ENCODE measurements at regions not wholly inside any gene's neighbourhood (a gene's known extent, or its start where the extent isn't known, plus 50 kb on each side); places are given as distances from the start of the nearest gene placed in this dataset.

DNA sequence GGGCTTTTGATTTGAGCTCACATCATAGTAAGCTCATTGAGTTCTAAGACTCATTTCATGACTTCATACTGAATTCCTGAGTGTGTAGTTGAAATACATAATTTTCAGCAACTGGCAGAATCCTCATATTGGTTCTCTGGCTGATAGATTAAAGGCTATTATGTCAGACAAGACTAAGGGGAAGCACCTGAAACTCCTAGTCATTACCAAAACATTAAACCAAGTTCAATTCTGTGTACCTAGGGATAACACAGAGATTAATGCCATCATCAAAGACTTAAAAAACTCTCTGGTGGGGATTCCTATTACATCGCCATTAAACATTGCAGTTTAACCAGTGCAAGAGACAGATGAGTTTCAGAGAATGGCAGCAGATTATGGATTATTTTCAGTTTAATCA, 339.1 kb downstream of the PTPRC start:
- H3K9me3 ChIP-seq: no peaks in the 10 kb centered on the region
- H3K27me3 ChIP-seq: no peaks in the 10 kb centered on the region
- no peaks in the 10 kb centered on the region for H3K36me3 ChIP-seq
- DNase-seq: no peak
- no peak overlapping the region for H3K27ac ChIP-seq
- ATAC-seq (ENCODE audit: low FRiP score in 2 of 2): no peak
- TF ChIP-seq EP300 (IDR thresholded peaks at IDR 0.05) (no peak), POLR2A (IDR thresholded peaks at IDR 0.05) (no peak), POLR2AphosphoS5 (IDR thresholded peaks at IDR 0.05) (no peak)
- TF ChIP-seq, protein P1, sequence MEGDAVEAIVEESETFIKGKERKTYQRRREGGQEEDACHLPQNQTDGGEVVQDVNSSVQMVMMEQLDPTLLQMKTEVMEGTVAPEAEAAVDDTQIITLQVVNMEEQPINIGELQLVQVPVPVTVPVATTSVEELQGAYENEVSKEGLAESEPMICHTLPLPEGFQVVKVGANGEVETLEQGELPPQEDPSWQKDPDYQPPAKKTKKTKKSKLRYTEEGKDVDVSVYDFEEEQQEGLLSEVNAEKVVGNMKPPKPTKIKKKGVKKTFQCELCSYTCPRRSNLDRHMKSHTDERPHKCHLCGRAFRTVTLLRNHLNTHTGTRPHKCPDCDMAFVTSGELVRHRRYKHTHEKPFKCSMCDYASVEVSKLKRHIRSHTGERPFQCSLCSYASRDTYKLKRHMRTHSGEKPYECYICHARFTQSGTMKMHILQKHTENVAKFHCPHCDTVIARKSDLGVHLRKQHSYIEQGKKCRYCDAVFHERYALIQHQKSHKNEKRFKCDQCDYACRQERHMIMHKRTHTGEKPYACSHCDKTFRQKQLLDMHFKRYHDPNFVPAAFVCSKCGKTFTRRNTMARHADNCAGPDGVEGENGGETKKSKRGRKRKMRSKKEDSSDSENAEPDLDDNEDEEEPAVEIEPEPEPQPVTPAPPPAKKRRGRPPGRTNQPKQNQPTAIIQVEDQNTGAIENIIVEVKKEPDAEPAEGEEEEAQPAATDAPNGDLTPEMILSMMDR (IDR thresholded peaks at IDR 0.05): no peak
- no peaks in the 10 kb centered on the region for H3K4me1 ChIP-seq
- 91 to 95% methylated on average over 1 of the region's 1 CpG for WGBS, 2 donors
- H3K4me3 ChIP-seq: no peak overlapping the region

DNA sequence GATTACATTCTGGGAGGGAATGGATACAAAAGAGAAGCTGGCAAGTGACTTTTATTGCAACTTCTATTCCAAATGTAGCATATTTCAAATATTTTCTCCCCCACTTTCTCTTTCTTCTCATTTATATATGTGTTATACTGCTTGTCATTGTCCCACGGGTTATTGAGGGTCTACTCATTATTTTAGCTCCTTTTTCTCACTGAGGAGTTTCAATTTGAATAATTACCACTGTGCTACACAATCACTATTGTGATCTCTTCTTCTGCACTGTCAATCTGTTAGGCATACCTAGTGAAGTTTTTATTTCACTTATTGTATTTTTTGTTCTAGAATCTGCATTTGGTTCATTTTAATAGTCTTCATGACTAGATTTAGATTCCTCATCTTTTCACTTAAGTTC, 339.7 kb downstream of the PTPRC start:
- Histone ChIP-seq H3K27ac (no peak overlapping the region), H3K4me1 (no peaks in the 10 kb centered on the region), H3K4me3 (no peak overlapping the region), H3K9me3 (no peaks in the 10 kb centered on the region), H3K27me3 (no peaks in the 10 kb centered on the region), H3K36me3 (no peaks in the 10 kb centered on the region)
- no peak for DNase-seq
- no peak for ATAC-seq (ENCODE audit: low FRiP score in 2 of 2)
- 74 to 89% methylated on average over 1 of the region's 1 CpG for WGBS, 2 donors
- no peak for TF ChIP-seq POLR2AphosphoS5 (IDR thresholded peaks at IDR 0.05)
- TF ChIP-seq POLR2A (IDR thresholded peaks at IDR 0.05): no peak

DNA sequence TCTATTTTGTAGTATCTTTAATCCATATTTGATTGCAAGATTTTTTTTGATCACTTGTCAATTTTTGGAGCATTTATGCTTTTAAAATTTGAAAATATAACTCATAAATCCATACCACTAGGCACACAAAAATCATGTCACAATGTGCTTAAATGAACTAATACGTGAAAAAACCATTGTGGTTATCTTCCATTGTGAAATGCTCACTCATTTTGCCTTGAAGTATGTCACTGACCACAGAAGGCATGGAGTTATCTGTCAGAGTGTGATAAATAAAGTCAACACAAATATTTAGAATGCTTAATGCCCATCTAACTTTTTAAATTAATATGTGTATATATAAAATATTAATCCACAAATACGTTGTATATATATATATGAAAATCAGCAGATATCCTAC, 347.2 kb downstream of the PTPRC start:
- WGBS, 2 donors: 81 to 82% methylated on average over 2 of the region's 2 CpGs

GRCh38 chr1:198986442-198986841, 347.6 kb downstream of the PTPRC start:
- H3K9me3 ChIP-seq: no peaks in the 10 kb centered on the region
- no peaks in the 10 kb centered on the region for H3K36me3 ChIP-seq
- no peaks in the 10 kb centered on the region for H3K27me3 ChIP-seq
- DNase-seq (no peak), ATAC-seq (ENCODE audit: low FRiP score in 2 of 2) (no peak)
- H3K27ac ChIP-seq: no peak overlapping the region
- WGBS, 2 donors: 70 to 80% methylated on average over 1 of the region's 1 CpG
- H3K4me3 ChIP-seq: no peak overlapping the region
- TF ChIP-seq POLR2A (IDR thresholded peaks at IDR 0.05): no peak
- H3K4me1 ChIP-seq: no peaks in the 10 kb centered on the region

More for the DNA sequence above, 347.2 kb downstream of the PTPRC start:
- Histone ChIP-seq H3K27me3 (no peaks in the 10 kb centered on the region), H3K36me3 (no peaks in the 10 kb centered on the region), H3K4me1 (no peaks in the 10 kb centered on the region), H3K4me3 (no peak overlapping the region), H3K9me3 (no peaks in the 10 kb centered on the region), H3K27ac (no peak overlapping the region)
- TF ChIP-seq EP300 (IDR thresholded peaks at IDR 0.05) (no peak), POLR2A (IDR thresholded peaks at IDR 0.05) (no peak), POLR2AphosphoS5 (IDR thresholded peaks at IDR 0.05) (no peak)
- TF ChIP-seq, protein P1 (IDR thresholded peaks at IDR 0.05): no peak
- DNase-seq (no peak), ATAC-seq (ENCODE audit: low FRiP score in 2 of 2) (no peak)

- H3K4me3 ChIP-seq: no peak overlapping the region
- TF ChIP-seq POLR2A (IDR thresholded peaks at IDR 0.05) (no peak), POLR2AphosphoS5 (IDR thresholded peaks at IDR 0.05) (no peak), EP300 (IDR thresholded peaks at IDR 0.05) (no peak)
- TF ChIP-seq, protein P1 (IDR thresholded peaks at IDR 0.05): no peak
- H3K27me3 ChIP-seq: no peaks in the 10 kb centered on the region
- H3K27ac ChIP-seq: no peak overlapping the region
- H3K9me3 ChIP-seq: no peaks in the 10 kb centered on the region
- H3K4me1 ChIP-seq: no peaks in the 10 kb centered on the region
- ATAC-seq (ENCODE audit: low FRiP score in 2 of 2): no peak
- no peaks in the 10 kb centered on the region for H3K36me3 ChIP-seq
- DNase-seq: no peak
Measured at GRCh38 chr1:199002661-199003060, 363.8 kb downstream of the PTPRC start.

- no peak overlapping the region for H3K27ac ChIP-seq
- 74 to 85% methylated on average over 2 of the region's 2 CpGs for WGBS, 2 donors
- peaks cover 0 to 6% (median 0%) of the 10 kb centered on the region in 4 donors for H3K4me1 ChIP-seq
- no peaks in the 10 kb centered on the region for H3K9me3 ChIP-seq
- H3K27me3 ChIP-seq: no peaks in the 10 kb centered on the region
- TF ChIP-seq POLR2A (IDR thresholded peaks at IDR 0.05) (no peak), EP300 (IDR thresholded peaks at IDR 0.05) (no peak), POLR2AphosphoS5 (IDR thresholded peaks at IDR 0.05) (no peak)
- TF ChIP-seq, protein P1 (IDR thresholded peaks at IDR 0.05): no peak
- H3K36me3 ChIP-seq: no peaks in the 10 kb centered on the region
- no peak overlapping the region for H3K4me3 ChIP-seq
- DNase-seq: peak in 1 of 2 donors; percentile 42
- peak in 1 of 2 donors; percentile 55 for ATAC-seq (ENCODE audit: low FRiP score in 2 of 2)
Measured at GRCh38 chr1:199007423-199007822, 368.6 kb downstream of the PTPRC start.

All from upper lobe of left lung (tissue), 6 donors.